Stimulated activated CD8-positive, alpha-beta memory T cell treated with anti-CD3 and anti-CD28 coated beads, Interleukin-12 subunit alpha, Interleukin-12 subunit beta, amount 100 ng/mL, for 4 hours (primary cell): ENCODE measurements at regions not wholly inside any gene's neighbourhood (a gene's known extent, or its start where the extent isn't known, plus 50 kb on each side); places are given as distances from the start of the nearest gene placed in this dataset.
"Not testable (repeated sequence)": the region's sequence is repeated elsewhere in the genome, so short reads cannot be mapped to it uniquely, and the experiment has no call there.

Experiments
- DNase-seq: peaks from one replicate; pipeline ENCODE4 v3.0.0-alpha.2; 2020; ENCODE audit warnings: low read depth

DNA sequence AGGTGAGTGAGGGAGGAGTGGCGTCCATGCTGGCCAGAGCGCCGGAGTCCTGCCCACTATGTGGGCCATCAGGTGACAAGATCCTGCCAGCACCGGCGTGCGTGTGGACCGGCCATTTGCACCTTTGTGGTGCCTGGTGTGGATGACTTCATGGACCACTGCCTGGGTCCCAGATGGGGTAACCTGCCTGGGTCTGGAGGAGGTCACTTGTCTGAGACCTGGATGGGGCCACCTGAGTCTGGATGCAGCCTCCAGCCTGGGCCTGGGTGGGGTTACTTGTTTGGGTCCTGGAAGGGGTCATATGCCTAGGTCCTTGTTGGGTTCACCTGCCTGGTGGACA is 299.6 kb downstream of the NDUFA10 start:
- DNase-seq: no peak

- DNase-seq: no peak
Observed at GRCh38 chr2:239724851-239725550, 300.1 kb downstream of the NDUFA10 start.

DNA sequence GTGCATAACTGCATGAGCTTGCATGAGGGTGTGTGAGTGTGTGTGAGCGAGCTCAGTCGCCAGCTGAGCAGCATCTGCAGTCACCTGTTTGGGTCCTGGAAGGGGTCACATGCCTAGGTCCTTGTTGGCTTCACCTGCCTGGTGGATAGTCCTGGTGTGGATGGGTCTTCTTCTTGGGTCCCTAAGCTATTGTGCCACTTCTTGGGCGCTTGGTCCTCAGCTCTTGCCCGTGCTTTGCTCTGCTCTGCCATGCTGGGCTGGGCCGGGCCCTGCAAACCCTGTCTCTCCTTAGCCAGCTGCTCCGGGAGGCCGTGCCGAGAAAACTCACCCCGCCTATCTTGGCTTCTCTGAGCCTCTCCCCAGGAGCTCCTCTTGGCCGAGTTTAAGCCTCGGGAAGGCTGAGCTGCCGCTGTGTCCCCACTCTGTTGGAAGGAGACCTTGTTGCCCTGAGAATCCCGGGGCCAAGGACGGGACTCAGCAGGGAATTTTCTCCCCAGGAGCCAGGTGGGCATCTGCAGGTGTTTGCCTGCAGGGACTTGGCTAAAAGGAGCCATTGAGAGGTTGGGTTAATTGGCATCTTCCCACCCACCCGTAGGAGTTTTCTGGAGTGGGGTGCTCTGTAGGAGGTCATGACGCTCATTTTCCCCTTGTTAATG is 300.8 kb downstream of the NDUFA10 start:
- DNase-seq: no peak

- DNase-seq: no peak
Observed at GRCh38 chr2:239723486-239724193, 301.5 kb downstream of the NDUFA10 start.

- no peak for DNase-seq
Observed at GRCh38 chr2:239722760-239723470, 302.2 kb downstream of the NDUFA10 start.

GRCh38 chr2:239721991-239722759 is 303.0 kb downstream of the NDUFA10 start:
- DNase-seq: no peak

- DNase-seq: no peak
Observed at GRCh38 chr2:239721531-239721930, 303.6 kb downstream of the NDUFA10 start.

DNA sequence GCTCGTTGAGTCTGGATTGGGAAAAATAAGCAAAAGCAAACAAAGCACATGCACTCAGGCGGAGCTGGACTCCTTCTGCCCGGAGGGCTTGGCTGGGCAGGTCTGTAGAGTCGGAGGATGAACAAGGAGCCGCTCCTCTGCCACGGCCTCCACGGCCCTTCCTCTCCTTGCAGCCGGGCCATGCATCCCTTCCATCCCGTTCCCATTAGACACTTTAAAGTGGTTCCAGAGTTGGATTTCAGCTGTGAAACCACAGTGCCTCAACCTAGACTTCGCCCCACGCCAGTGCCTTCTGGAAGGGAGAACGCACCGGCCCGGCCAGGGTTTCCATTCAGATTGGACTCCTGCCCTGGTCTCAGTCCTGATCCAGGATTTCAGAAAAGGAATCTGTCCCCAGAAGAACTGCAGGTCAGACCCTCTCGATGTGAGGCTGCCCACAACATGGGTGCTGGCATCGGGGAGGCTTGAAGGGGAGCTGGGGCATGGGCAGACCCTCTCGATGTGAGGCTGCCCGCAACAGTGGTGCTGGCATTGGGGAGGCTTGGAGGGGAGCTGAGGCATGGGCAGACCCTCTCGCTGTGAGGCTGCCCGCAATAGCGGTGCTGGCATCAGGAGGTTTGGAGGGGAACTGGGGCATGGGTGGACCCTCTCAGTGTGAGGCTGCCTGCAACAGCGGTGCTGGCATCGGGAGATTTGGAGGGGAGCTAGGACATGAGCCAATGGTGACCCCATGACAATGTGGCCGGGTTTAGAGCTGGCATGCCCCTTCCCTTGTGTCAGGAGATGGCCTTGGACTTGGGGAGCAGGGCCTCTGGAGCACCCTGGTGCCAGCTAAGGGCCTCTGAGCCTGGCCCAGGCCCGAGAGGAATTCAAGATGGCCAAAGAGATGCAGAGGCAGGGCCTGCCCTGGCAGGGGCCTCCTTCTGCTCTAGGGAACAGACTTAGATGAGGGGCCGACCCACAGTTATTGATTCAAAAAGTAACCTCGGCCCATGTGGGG is 304.5 kb downstream of the NDUFA10 start:
- DNase-seq: no peak

GRCh38 chr2:239719791-239720360 is 305.3 kb downstream of the NDUFA10 start:
- DNase-seq: no peak

GRCh38 chr2:239718991-239719390 is 306.2 kb downstream of the NDUFA10 start:
- DNase-seq: not testable (repeated sequence)

- no peak for DNase-seq
Observed at GRCh38 chr2:239717706-239718105, 307.4 kb downstream of the NDUFA10 start.

GRCh38 chr2:239717319-239717675 is 307.8 kb downstream of the NDUFA10 start:
- DNase-seq: no peak

- DNase-seq: no peak
Observed at GRCh38 chr2:239716536-239717318, 308.4 kb downstream of the NDUFA10 start.

DNA sequence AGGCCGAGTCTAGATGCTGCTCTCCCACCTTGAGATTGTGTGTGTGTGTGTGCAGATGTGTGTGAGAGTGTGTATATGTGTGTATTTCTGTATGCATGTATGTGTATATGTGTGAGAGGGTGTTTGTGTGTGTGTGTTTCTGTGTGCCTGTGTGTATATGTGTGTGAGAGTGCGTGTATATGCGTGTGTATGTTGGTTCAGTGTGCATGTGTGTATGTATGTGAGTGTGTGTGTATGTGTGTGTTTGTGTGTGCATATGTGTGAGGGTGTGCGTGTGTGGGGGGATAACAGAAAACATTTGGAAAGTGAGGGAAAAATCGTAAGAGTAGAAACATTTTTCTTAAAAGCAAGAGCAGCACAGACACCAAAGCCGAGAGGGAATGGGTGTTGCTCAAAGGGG is 309.1 kb downstream of the NDUFA10 start:
- DNase-seq: no peak

GRCh38 chr2:239715606-239716005 is 309.5 kb downstream of the NDUFA10 start:
- DNase-seq: no peak

- DNase-seq: no peak
Observed at GRCh38 chr2:239715202-239715601, 309.9 kb downstream of the NDUFA10 start.

DNA sequence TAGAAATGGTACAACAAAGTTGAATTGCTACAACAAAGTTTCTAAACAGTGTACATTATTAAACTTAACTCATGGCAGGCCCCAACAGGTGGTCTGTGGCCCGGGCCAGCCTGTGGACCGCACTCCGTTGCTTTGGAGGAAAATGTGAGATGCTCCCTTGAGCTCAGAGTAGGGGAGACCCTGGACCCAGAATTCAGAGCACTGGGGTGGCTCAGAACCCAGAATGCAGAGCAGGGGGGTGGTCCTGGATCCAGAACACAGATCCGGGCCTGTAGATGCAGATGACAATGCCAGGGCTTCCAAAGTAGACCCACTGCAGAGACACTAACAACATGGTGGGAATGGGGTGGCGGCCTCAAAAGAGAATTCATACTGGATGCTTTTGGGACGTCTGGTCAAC is 311.0 kb downstream of the NDUFA10 start:
- no peak for DNase-seq

GRCh38 chr2:239712755-239713154 is 311.9 kb upstream of the HDAC4 start:
- no peak for DNase-seq

GRCh38 chr2:239711911-239712570 is 311.2 kb upstream of the HDAC4 start:
- no peak for DNase-seq
